ENCODE measurements at regions not wholly inside any gene's neighbourhood (a gene's known extent, or its start where the extent isn't known, plus 50 kb on each side); places are given as distances from the start of the nearest gene placed in this dataset.

- TF ChIP-seq CTCF (IDR thresholded peaks at IDR 0.05; ENCODE audit: unreplicated experiment): no peak
- Mint-ChIP-seq H3K4me3 (ENCODE audit: low read depth) (no peak overlapping the region), H3K4me1 (ENCODE audit: low read depth) (no peaks in the 10 kb centered on the region)
These were observed 61.6 kb upstream of the TUSC7 start for GRCh38 chr3:116647996-116648395.

More at GRCh38 chr3:116647996-116648395, 61.6 kb upstream of the TUSC7 start:
- Mint-ChIP-seq H3K27me3 (no peaks in the 10 kb centered on the region), H3K9me3 (ENCODE audit: low read depth) (no peaks in the 10 kb centered on the region), H3K36me3 (ENCODE audit: insufficient read depth) (no peaks in the 10 kb centered on the region), H3K27ac (no peak overlapping the region)
- no peak for DNase-seq (ENCODE audit: low spot score, unreplicated experiment)

Measured in progenitor cell of endocrine pancreas (in vitro differentiated cells).